ENCODE measurements at regions not wholly inside any gene's neighbourhood (a gene's known extent, or its start where the extent isn't known, plus 50 kb on each side); places are given as distances from the start of the nearest gene placed in this dataset.

- no peak overlapping the region for H2AK5ac ChIP-seq (ENCODE audit: insufficient read length, low read length)
- H3K27ac Mint-ChIP-seq, result peak overlapping the region in 1 of 3 experiments; percentile 1; a peak in 2 of 7 replicates
- no peak for DNase-seq
- no peak overlapping the region for H3K23ac ChIP-seq (ENCODE audit: insufficient read length, low read depth, low read length)
- no peak overlapping the region for H3K4me3 Mint-ChIP-seq
- H4K8ac ChIP-seq (replicated peaks; ENCODE audit: insufficient read length, low read depth, low read length), result no peak overlapping the region
- H3K18ac ChIP-seq (ENCODE audit: insufficient read length, low read depth, low read length), result no peak overlapping the region
- no peak overlapping the region for H2BK120ac ChIP-seq (ENCODE audit: low read depth, low read length, poor library complexity, severe bottlenecking)
- H3K23me2 ChIP-seq (ENCODE audit: insufficient read length, low read depth, low read length, poor library complexity, severe bottlenecking), result no peaks in the 10 kb centered on the region
- no peak overlapping the region for H4K5ac ChIP-seq (ENCODE audit: insufficient read length, low read depth, low read length)
- no peak overlapping the region for H3K4ac ChIP-seq (ENCODE audit: low read depth, low read length)
- H3K9ac ChIP-seq (ENCODE audit: extremely low read depth, insufficient read length, low read length), result no peak overlapping the region
- no peak overlapping the region for H2BK15ac ChIP-seq (ENCODE audit: low read depth, low read length)
- H3K79me1 ChIP-seq (ENCODE audit: insufficient read depth, low read depth, low read length, poor library complexity, severe bottlenecking), result no peaks in the 10 kb centered on the region
- H3K79me2 ChIP-seq (ENCODE audit: insufficient read depth, low read length), result no peaks in the 10 kb centered on the region
- no peaks in the 10 kb centered on the region for H3K27me3 Mint-ChIP-seq (ENCODE audit: low read depth)
- peaks cover 18 to 19% of the 10 kb centered on the region in 2 experiments for H3K9me3 Mint-ChIP-seq
- no peak overlapping the region for H3K27ac ChIP-seq (ENCODE audit: insufficient read length, low read depth, low read length)
- no peak overlapping the region for H3K14ac ChIP-seq (ENCODE audit: insufficient read depth, low read length)
- H3T11ph ChIP-seq (ENCODE audit: low read length), result no peak overlapping the region
- H3K4me1 ChIP-seq (ENCODE audit: insufficient read depth, low read length), result no peaks in the 10 kb centered on the region; the same call in 1 of the 2 replicates
- H4K20me1 ChIP-seq (ENCODE audit: control insufficient read depth, insufficient read depth, insufficient read length), result no peaks in the 10 kb centered on the region
- no peaks in the 10 kb centered on the region for H3K27me3 ChIP-seq (ENCODE audit: insufficient read depth, low read length)
- no peak overlapping the region for H4K91ac ChIP-seq (ENCODE audit: insufficient read length, low read depth, low read length)
- no peaks in the 10 kb centered on the region for H3K9me3 ChIP-seq (ENCODE audit: control insufficient read depth, low read depth, low read length)
- TF ChIP-seq CTCF (conservative IDR thresholded peaks at IDR 0.05), result no peak
- peaks cover 13 to 22% of the 10 kb centered on the region in 2 experiments for H3K4me1 Mint-ChIP-seq
- WGBS (ENCODE audit: extremely low coverage, insufficient read length, low lambda C conversion rate), result no CpG with 5 or more reads among the region's 1 CpG
- no peak overlapping the region for H3K4me2 ChIP-seq (ENCODE audit: insufficient read depth, insufficient read length, low read length)
- peaks cover 11 to 19% (median 11%) of the 10 kb centered on the region in 3 experiments for H3K36me3 Mint-ChIP-seq (ENCODE audit: insufficient read depth in 1 of 3, low read depth in 3 of 3)
- H3K56ac ChIP-seq (ENCODE audit: insufficient read length, low read depth, low read length), result no peak overlapping the region
- H2AFZ ChIP-seq (ENCODE audit: low read length), result no peak overlapping the region
- H2BK12ac ChIP-seq (ENCODE audit: insufficient read length, low read depth, low read length), result no peak overlapping the region
- H2BK5ac ChIP-seq (ENCODE audit: insufficient read length, low read length), result no peak overlapping the region
- no peak overlapping the region for H2BK20ac ChIP-seq (ENCODE audit: low read depth, low read length, poor library complexity, severe bottlenecking)
Observed at GRCh38 chr18:32848826-32849225, 76.0 kb upstream of the KLHL14 start.

All from H9 (cell line).